ENCODE measurements at regions not wholly inside any gene's neighbourhood (a gene's known extent, or its start where the extent isn't known, plus 50 kb on each side); places are given as distances from the start of the nearest gene placed in this dataset.

DNA sequence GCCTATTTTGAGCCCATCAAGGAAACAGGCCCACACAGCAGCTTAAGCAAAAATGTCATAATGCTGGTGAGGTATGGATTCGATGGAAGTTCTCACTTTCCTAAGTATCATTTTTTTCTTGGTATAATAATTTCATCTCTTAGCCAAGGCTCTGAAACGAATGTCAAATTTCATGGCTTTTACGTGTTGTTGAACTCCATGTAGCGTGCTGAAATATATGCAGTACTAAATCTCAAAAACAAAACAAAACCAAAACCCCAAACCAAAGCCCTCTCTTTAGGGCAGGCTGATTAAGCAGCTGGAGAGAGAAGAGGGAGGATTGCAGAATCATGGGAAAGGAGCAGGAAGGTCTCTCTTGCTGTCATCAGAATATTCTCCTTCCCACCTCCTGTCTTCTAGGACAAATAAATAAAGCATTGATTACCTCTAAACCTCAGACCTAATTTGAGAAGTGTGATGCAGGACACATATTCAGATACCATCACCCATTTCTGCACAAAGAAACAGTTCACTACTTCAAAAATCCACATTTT is 58.3 kb downstream of the TMEM174 start:
- no peak for DNase-seq (ENCODE audit: extremely low read depth, low read depth, low spot score)

DNA sequence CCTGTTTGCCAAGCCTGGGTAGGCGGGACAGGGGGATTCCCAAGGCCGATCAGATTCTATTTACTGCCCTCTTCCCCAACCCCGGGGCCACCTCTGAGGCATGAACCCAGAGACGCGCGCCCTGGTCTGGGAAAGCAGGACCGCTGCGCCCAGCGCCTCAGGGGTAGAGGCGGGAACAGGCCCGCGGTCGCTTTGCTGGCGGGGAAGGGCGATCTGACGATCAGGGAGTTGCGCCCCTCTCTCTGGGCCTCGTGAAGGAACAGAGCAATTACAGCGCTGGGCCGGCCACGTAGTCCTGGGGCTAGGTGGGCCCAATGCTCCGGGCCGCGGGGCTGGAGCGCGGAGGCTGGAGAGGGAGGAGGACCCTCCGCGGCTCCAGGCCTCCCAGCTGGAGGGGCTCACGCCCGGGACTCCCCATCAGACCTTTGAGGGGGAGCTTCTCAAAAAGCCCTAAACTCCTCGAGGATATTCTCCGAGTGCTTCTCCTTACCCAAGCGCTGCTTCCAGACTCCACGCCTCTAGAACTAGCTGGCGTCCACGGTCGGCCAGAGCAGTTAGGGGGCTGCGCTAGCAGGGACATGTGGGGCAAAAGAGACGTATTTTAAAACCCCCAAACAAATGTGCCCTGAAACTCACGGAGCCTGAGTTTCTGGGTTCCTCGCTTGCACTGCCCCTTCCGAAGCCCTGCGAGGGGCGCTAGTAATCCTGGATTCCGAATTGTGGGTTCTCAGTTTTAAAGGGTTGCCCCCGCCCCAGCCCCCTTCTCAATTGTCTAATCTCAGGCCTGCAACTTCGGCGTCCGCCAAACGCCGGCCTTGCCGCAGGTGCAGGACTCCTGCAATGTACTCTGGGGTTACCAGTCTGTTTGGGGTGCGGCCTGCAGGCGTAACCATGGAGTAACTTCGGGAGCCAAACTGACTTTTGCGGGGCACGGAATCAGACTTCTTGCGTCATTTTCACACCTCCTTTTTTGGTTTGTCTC is 57.6 kb downstream of the TMEM174 start:
- no peak for DNase-seq (ENCODE audit: extremely low read depth, low read depth, low spot score)

DNA sequence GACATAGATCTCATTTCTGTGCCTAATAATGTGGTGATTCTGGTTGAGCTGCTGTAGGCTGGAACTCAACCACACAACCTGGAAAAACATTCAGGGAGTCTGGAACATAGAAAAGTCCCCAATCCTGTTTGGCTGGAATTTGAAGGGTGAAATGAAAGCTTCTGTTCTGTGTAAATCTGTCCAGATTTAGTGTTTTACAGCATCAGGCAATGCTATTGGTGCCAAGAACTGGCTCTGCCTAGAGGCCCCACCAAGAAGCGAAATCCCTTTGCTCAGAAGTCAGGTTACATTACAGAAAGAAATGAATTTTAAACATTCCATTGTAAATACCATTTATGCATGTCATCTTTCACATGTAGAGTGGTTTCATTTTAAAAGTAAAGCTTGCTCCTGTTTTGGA is 56.3 kb downstream of the TMEM174 start:
- DNase-seq (ENCODE audit: extremely low read depth, low read depth, low spot score) = no peak

GRCh38 chr5:73228052-73228451 is 55.1 kb downstream of the TMEM174 start:
- no peak for DNase-seq (ENCODE audit: extremely low read depth, low read depth, low spot score)

All from glomerular endothelial cell (primary cell).